ENCODE measurements at regions not wholly inside any gene's neighbourhood (a gene's known extent, or its start where the extent isn't known, plus 50 kb on each side); places are given as distances from the start of the nearest gene placed in this dataset.

DNA sequence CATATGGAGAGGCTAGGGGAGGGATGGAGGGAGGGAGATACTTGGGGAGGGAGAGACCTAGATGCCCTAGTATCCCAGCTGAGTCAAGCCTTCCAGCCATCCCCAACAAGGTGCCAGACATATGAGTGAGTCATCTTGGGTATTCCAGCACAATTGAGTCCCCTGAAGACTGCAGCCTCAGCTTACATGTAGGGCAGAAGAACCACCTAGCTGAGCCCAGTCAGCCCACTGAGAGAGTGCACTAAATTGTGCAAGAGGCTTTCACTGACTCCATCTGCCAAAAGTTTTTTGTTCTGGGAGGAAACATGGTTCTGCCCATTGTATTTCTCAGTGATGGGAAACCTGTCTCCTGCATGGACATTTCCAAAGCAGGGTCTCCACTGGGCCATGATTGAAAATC, 76.4 kb downstream of the FOXD2 start:
- no peak for DNase-seq
- TF ChIP-seq POLR2A (IDR thresholded peaks at IDR 0.05; ENCODE audit: low read length) (no peak), GATA1 (IDR thresholded peaks at IDR 0.05; ENCODE audit: low read depth, low read length) (no peak)

DNA sequence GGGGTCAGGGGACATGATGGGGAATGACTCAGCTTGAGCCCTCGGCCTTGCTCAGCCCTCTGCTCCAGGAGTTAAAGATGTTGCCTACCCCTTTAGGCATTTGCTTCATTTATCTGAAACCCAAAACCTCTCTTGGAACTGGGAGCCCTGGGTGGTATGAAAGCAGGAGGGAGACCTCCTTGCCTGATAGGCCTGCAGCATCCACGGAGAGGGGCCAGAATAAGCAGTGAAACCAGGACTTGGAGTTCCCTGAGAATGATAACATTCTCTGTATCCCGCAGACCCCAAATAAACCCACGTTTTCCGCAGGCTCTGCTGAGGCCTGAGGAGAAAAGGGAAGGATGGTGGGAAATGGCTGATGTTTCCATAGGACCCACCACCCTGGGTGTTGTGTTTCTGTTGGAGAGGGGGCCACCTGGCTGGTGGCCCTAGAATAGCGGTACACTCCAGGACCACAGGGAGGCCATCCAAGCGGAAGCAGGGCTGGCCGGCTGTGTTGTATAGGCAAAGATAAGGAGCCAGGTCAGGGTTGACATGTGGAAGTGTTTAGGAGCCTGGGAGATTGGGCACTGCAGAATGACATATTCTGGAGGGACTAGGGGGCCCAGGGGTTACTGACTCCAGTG, 77.4 kb downstream of the FOXD2 start:
- TF ChIP-seq POLR2A (IDR thresholded peaks at IDR 0.05; ENCODE audit: low read length) (no peak), GATA1 (IDR thresholded peaks at IDR 0.05; ENCODE audit: low read depth, low read length) (no peak)
- DNase-seq: no peak

DNA sequence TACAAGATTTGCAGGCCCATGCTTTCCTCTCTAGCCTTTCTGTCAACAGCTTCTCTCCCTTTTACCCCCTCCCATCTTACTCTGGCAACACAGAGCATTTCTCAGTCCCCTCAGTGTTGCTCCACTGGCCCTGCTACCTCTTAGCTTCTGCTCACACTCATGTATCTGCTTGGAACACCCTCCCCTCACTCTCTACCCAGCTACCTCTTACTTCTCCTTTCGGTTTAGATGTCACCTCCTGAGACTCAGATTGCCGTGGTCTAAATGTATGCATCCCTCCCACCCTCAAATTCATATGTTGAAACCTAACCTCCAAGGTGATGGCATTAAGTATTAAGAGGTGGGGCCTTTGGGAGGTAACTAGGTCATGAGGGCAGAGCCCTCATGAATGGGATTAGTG, 80.1 kb downstream of the FOXD2 start:
- TF ChIP-seq POLR2A (IDR thresholded peaks at IDR 0.05; ENCODE audit: low read length) (no peak), GATA1 (IDR thresholded peaks at IDR 0.05; ENCODE audit: low read depth, low read length) (no peak)
- DNase-seq: no peak

DNA sequence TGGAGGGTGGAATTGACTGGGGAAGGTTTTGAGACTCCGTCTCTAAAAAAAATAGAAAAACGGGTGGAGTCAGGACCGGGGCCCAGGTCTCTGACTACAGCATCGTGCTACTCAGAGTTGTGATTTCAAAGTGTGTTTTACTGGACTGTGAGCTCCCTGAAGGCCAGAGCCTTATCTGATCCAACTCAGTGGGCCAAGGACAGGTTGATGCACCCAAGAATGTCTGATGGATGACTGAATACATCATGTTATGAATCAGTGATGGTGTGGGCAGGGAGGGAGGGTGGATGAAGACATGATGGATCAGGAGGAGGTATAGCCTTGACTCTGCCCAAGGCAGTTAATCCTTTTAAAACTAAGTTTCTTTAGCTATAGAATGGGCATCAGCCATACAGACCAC, 81.6 kb downstream of the FOXD2 start:
- DNase-seq: no peak
- no peak for TF ChIP-seq GATA1 (IDR thresholded peaks at IDR 0.05; ENCODE audit: low read depth, low read length)
- TF ChIP-seq POLR2A (IDR thresholded peaks at IDR 0.05; ENCODE audit: low read length): no peak

DNA sequence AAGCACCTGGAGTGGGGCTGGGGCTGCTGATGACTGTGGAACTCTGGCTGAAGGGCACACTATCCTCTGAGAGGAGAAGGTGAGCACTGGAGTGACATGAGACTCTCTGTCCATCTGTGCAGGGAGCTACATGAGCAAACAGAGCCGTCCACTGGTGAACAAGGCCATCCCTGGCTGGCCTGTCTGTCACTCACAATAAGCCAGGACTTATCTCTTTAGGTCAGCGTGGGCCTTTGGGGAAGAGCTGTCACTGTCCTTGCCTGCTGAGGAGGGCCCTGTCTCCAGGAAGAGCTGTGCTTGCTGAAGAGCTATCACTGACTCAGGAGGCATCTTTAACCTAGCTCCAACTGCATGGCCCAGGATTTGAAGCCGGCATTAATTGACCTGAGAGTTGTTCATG, 82.1 kb downstream of the FOXD2 start:
- TF ChIP-seq GATA1 (IDR thresholded peaks at IDR 0.05; ENCODE audit: low read depth, low read length) (no peak), POLR2A (IDR thresholded peaks at IDR 0.05; ENCODE audit: low read length) (no peak)
- no peak for DNase-seq

DNA sequence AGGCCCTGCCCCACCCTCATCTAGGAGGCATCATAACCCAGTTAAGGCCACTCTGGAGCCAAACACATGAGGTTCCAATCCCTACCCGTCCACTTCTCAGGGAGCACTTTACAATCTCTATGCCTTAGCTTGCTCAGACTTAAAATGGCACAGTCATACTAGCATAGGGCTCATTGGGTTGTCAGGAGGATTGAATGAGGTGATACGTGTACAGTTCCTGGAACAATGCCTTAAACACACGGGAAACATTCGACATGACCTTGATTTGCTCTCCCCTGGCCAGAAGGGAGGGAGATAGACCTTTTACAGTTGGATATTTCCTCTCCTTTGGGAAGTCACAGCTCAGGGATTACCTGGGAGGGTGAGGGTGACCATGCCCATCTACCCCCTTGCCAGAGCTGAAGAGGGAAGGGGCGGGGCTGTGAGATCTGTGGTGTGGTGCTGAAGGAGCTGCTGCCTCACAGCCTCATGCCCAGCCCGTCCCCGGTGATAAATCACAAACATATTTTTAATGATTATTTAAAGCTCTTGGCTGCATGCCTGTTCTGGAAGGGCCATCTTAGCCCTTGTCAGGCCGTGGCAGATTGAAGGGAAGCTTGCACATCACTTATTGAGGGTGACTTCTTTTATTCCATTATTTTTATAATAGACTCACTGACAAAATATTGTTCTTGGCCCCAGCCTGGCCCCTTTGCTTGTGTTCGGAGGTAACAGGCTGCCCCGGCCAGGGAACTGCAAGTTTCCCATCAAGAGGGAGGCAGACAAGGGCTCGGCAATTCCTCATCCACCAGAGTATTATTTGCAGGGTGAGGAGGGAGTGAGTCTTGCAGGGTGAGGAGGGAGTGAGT, 83.4 kb downstream of the FOXD2 start:
- TF ChIP-seq POLR2A (IDR thresholded peaks at IDR 0.05; ENCODE audit: low read length): no peak
- no peak for TF ChIP-seq GATA1 (IDR thresholded peaks at IDR 0.05; ENCODE audit: low read depth, low read length)
- no peak for DNase-seq

DNA sequence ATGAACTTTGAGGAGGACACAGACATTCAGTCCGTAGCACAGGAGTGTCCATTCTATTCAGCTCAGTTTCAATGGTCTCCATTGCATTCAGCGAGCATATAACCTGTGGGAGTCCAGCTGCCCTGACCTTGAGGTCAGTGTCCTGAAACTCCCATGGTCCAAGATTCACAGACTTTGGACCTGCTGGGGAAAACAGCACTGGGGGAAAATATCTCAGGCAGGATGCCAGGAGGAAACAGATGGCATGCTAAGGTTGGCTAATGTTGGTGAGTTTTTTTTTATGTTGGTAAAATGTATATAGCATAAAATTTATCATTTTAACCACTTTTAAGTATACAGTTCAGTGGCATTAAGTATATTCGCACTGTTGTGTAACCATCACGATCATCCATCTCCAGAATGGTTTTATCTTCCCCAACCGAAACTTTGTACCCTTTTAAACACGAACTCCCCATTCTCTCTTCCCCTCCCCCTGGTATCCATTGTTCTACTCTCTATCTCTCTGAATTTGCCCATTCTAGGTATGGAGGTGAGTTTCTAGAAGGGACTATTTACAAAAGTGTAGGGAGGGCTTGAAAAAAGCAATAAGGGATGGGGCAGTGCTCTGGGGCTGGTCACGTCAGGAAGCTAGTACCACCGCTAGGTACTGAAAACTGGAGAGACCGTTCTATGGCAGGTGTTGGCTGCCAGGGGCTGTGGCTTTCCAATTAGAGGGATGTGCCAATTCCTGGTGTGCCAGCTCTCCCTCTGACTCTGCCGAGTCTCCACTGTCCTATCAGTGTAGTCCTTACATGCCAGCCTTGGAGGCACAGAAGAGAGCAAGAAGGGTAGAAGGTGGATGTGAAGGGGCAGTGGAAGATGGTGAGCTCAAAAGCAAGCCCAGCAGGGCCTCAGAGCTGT, 85.3 kb downstream of the FOXD2 start:
- TF ChIP-seq GATA1 (IDR thresholded peaks at IDR 0.05; ENCODE audit: low read depth, low read length): no peak
- no peak for TF ChIP-seq POLR2A (IDR thresholded peaks at IDR 0.05; ENCODE audit: low read length)
- DNase-seq: no peak

DNA sequence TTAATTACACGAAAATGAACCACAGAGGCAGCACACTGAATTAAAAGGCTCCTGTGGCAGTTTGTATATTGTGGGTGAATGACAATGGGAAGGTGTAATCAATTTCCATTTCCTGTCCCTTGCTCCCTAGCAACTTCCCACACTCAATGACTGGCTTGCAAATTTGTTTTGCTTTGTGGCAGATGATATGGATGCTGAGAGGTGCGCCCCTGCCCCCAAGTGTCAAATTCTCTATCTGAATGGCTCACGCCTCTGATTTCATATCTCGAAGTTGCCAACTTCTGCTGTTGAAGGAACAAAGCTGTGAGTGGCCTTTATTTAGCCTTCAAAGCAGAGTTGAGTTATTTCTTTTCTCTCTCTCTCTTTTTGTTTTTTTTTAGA, 86.0 kb downstream of the FOXD2 start:
- TF ChIP-seq POLR2A (IDR thresholded peaks at IDR 0.05; ENCODE audit: low read length) (no peak), GATA1 (IDR thresholded peaks at IDR 0.05; ENCODE audit: low read depth, low read length) (no peak)
- no peak for DNase-seq

DNA sequence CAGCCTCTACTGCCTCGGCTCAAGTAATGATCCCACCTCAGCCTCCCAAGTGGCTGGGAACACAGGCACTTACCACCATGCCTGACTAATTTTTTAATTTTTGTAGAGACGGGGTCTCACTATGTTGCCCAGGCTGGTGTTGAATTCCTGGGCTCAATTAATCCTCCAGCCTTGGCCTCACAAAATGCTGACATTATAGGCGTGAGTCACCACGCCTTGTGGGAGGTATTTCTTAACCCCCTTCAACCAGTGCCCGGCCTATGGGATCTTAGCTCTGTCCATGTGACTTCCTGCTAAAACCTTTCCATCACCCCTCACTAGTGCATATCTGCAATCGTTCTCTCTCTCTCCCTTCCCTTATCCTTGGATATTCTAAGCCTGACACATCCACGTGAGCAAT, 86.4 kb downstream of the FOXD2 start:
- TF ChIP-seq GATA1 (IDR thresholded peaks at IDR 0.05; ENCODE audit: low read depth, low read length) (no peak), POLR2A (IDR thresholded peaks at IDR 0.05; ENCODE audit: low read length) (no peak)
- no peak for DNase-seq

DNA sequence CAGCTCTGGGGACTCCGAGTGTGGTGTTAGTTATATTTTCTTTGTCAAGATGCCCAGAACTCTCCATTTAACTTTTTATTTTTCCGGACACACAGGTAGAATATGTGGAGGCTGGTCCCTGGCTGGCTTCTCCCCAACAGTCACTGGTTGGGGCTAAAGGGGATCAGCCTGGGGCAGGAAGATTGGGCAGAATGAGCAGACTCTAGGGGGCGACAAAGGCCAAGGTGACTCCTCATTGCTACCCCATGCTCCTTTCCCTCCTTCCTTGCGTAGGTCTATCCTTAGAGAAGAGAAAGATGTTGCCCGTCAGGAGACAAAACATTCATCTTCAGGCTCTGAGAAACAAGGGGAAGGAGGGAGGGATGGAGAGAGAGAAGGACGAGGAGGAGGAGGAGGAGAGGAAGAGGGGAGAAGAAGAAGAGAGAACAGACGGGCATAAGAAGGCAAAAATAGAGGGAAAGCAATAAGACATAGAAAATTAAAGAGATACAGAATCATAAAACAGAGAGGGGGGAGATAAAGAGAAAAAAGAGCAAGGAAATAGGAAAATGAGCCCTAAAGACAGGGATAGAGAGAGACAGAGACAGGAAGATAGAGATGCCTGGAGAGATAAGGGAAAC, 89.9 kb downstream of the FOXD2 start:
- TF ChIP-seq GATA1 (IDR thresholded peaks at IDR 0.05; ENCODE audit: low read depth, low read length): no peak
- DNase-seq: peak in 1 of 2 experiments; percentile 28

DNA sequence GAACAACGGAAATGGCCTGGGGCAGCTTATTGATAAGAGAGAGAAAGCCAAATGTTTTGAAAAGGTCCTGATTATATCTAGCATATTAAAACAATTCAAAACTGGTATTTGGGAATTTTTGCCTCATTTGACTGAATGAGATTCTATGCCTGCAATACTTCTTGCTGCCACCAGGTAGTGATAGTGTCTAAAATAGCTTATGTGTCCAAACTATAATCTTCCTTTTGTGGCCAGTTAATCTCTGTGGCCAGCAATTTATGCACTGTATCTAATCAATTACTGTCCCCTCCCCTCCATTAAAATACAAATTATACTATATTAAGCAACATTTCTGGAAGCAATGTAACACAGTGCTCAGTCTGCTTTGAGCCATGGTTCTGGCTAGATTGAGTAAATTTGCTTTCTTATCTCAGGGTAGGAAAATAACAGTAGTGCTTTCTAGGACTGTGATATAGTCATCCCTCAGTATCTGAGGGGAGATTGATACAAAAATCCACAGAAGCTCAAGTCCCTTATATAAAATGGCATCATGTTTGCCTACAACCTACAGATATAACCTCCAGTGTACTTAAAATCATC, 91.8 kb downstream of the FOXD2 start:
- no peak for TF ChIP-seq GATA1 (IDR thresholded peaks at IDR 0.05; ENCODE audit: low read depth, low read length)
- no peak for TF ChIP-seq POLR2A (IDR thresholded peaks at IDR 0.05; ENCODE audit: low read length)
- peak in 1 of 2 experiments; percentile 16 for DNase-seq

DNA sequence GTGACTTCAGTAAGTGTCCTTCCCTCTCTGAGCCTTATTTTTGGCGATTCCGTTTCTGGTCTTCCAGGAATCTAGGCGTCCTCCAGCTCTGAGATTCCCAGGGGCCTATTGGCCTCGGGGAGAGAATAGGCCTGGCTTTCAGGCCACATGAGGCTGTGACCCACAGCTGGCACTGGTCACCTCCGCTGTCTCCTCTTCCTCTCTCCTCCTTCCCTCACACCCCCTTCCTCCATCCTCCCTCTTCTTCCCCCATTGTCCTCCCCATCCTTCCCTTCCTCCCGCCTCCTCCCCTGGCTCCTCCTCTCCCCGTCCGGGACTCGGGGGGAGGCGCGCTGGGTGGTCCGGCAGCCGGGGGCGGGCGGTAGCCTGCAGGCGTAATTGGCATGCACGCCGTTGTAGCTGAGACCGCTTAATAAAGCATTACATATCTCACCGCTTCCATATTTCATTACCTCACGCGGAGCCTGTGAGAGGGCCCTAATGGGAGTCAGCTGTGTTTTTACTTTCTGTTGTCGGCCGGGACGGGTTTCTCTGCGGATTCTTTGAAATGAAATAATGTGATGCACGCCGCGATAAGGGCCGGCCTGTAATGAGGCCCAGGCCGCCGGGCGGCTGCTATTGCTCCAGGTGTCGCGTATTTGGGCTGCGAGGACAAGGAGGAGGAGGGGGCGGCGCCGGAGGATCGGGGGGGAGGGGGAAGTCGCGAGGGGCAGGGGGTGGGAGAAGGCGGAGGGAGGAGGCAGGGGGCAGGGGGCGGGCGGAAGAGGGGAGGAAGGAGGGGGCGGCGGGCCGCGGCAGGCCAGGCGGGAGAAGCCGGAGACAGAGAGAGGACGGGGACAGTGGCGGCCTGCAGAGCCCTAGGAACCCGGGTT, 95.3 kb downstream of the FOXD2 start:
- TF ChIP-seq GATA1 (IDR thresholded peaks at IDR 0.05; ENCODE audit: low read depth, low read length): no peak
- no peak for TF ChIP-seq POLR2A (IDR thresholded peaks at IDR 0.05; ENCODE audit: low read length)
- no peak for DNase-seq
